Body of pancreas (tissue), 4 donors: ENCODE measurements at regions not wholly inside any gene's neighbourhood (a gene's known extent, or its start where the extent isn't known, plus 50 kb on each side); places are given as distances from the start of the nearest gene placed in this dataset.

Source experiments
- ATAC-seq: fragments of 150-250 bp; one replicate; pipeline ENCODE4 v1.9.1; 2016
- DNase-seq, 4 donors: peaks; one replicate each; pipeline ENCODE4 v3.0.0-alpha.2; 2019
- H3K27ac ChIP-seq, 4 donors: fragments of 200-600 bp; sonication (generic); 1 replicate in 3 of 4; 2 replicates in 1 of 4; pipeline versions ENCODE4 v1.5.1 to v1.6.1; 2016 to 2019; ENCODE audit warnings: mild to moderate bottlenecking in 1 of 4, mixed read lengths in 1 of 4, moderate library complexity in 1 of 4
- H3K27me3 ChIP-seq, 2 donors: fragments of 200-600 bp; sonication (generic); one replicate each; pipeline ENCODE4 v1.6.0; 2016; ENCODE audit warnings: mild to moderate bottlenecking in 1 of 2
- H3K36me3 ChIP-seq, 2 donors: fragments of 200-600 bp; sonication (generic); replicated peaks in 1 of 2; 2 replicates each; pipeline ENCODE4 v1.5.1; 2016; ENCODE audit warnings: low read depth in 2 of 2; ENCODE audit not compliant: insufficient read depth in 1 of 2
- H3K4me1 ChIP-seq: fragments of 200-600 bp; sonication (generic); one replicate; pipeline ENCODE4 v1.6.0; 2016
- H3K4me3 ChIP-seq, 2 donors: fragments of 200-600 bp; sonication (generic); 1 replicate in 1 of 2; 2 replicates in 1 of 2; pipeline ENCODE4 v1.5.1; 2016 to 2019
- H3K9me3 ChIP-seq, 3 donors: fragments of 200-600 bp; sonication (generic); 1 replicate in 2 of 3; 2 replicates in 1 of 3; pipeline ENCODE4 v1.5.1; 2016
- CTCF ChIP-seq, 7 experiments: fragments of 450-650 bp in 4 of 7; fragments of 200-600 bp in 3 of 7; sonication (generic) in 3 of 7; IDR thresholded peaks; one replicate each; pipeline ENCODE4 v1.5.1; 2016 to 2019; ENCODE audit warnings: antibody characterized with exemption in 7 of 7
- POLR2A ChIP-seq, 3 donors: fragments of 450-650 bp; IDR thresholded peaks; one replicate each; pipeline ENCODE4 v1.6.1; 2016; ENCODE audit warnings: antibody characterized with exemption in 3 of 3, mild to moderate bottlenecking in 2 of 3
- WGBS, 2 donors: methylation state at CpG; one replicate each; pipeline ENCODE4 v1.1.5; 2017; 5-methylcytosine and 5-hydroxymethylcytosine counted together
- intact Hi-C: fragments of 100-400 bp; cut with DNase I; formaldehyde crosslinking; loops from one replicate; pipeline ENCODE4 v1.15.1; 2023

GRCh38 chr6:125655511-125655910 lies 93.9 kb upstream of the HEY2 start:
- no peak overlapping the region for H3K4me3 ChIP-seq
- no peaks in the 10 kb centered on the region for H3K36me3 ChIP-seq
- H3K4me1 ChIP-seq = no peaks in the 10 kb centered on the region
- DNase-seq = no peak
- ATAC-seq = no peak
- H3K27me3 ChIP-seq = no peaks in the 10 kb centered on the region
- intact Hi-C loops = no loop called here
- TF ChIP-seq CTCF (IDR thresholded peaks at IDR 0.05) (no peak), POLR2A (IDR thresholded peaks at IDR 0.05) (no peak)
- H3K9me3 ChIP-seq = no peaks in the 10 kb centered on the region
- no peak overlapping the region for H3K27ac ChIP-seq
- WGBS, 2 donors = 96 to 97% methylated on average over 1 of the region's 1 CpG

- WGBS, 2 donors = 70 to 78% methylated on average over 5 of the region's 5 CpGs
These were observed 93.1 kb upstream of the HEY2 start for GRCh38 chr6:125656287-125656870.

GRCh38 chr6:125658136-125658535 lies 91.3 kb upstream of the HEY2 start:
- 77 to 88% methylated on average over 5 of the region's 5 CpGs for WGBS, 2 donors

More at GRCh38 chr6:125656287-125656870, 93.1 kb upstream of the HEY2 start:
- Histone ChIP-seq H3K4me1 (no peaks in the 10 kb centered on the region), H3K27me3 (no peaks in the 10 kb centered on the region), H3K27ac (no peak overlapping the region), H3K9me3 (no peaks in the 10 kb centered on the region), H3K36me3 (no peaks in the 10 kb centered on the region), H3K4me3 (no peak overlapping the region)
- intact Hi-C loops = no loop called here
- DNase-seq (no peak), ATAC-seq (no peak)
- TF ChIP-seq CTCF (IDR thresholded peaks at IDR 0.05) (no peak), POLR2A (IDR thresholded peaks at IDR 0.05) (no peak)

GRCh38 chr6:125658759-125659431 lies 90.5 kb upstream of the HEY2 start:
- no peak overlapping the region for H3K27ac ChIP-seq
- no peaks in the 10 kb centered on the region for H3K9me3 ChIP-seq
- no peak for ATAC-seq
- intact Hi-C loops = no loop called here
- no peak for TF ChIP-seq POLR2A (IDR thresholded peaks at IDR 0.05)
- no peak for TF ChIP-seq CTCF (IDR thresholded peaks at IDR 0.05)
- H3K36me3 ChIP-seq = no peaks in the 10 kb centered on the region
- no peaks in the 10 kb centered on the region for H3K27me3 ChIP-seq
- H3K4me1 ChIP-seq = no peaks in the 10 kb centered on the region
- DNase-seq = no peak
- 72 to 73% methylated on average over 4 of the region's 4 CpGs for WGBS, 2 donors
- no peak overlapping the region for H3K4me3 ChIP-seq

More at GRCh38 chr6:125658136-125658535, 91.3 kb upstream of the HEY2 start:
- Histone ChIP-seq H3K27ac (no peak overlapping the region), H3K4me3 (no peak overlapping the region), H3K36me3 (no peaks in the 10 kb centered on the region), H3K27me3 (no peaks in the 10 kb centered on the region), H3K4me1 (no peaks in the 10 kb centered on the region), H3K9me3 (no peaks in the 10 kb centered on the region)
- TF ChIP-seq CTCF (IDR thresholded peaks at IDR 0.05) (no peak), POLR2A (IDR thresholded peaks at IDR 0.05) (no peak)
- intact Hi-C loops = no loop called here
- ATAC-seq = no peak
- no peak for DNase-seq

- DNase-seq = no peak
- TF ChIP-seq CTCF (IDR thresholded peaks at IDR 0.05) = no peak
- no peak for TF ChIP-seq POLR2A (IDR thresholded peaks at IDR 0.05)
- H3K27ac ChIP-seq = no peak overlapping the region
These were observed 89.5 kb upstream of the HEY2 start for GRCh38 chr6:125659887-125660286.

More at GRCh38 chr6:125659887-125660286, 89.5 kb upstream of the HEY2 start:
- WGBS, 2 donors = 83 to 85% methylated on average over 1 of the region's 1 CpG
- intact Hi-C loops = no loop called here
- Histone ChIP-seq H3K27me3 (no peaks in the 10 kb centered on the region), H3K4me1 (no peaks in the 10 kb centered on the region), H3K36me3 (no peaks in the 10 kb centered on the region), H3K9me3 (no peaks in the 10 kb centered on the region), H3K4me3 (no peak overlapping the region)
- ATAC-seq = no peak
